HL-60 (cell line): ENCODE measurements at regions not wholly inside any gene's neighbourhood (a gene's known extent, or its start where the extent isn't known, plus 50 kb on each side); places are given as distances from the start of the nearest gene placed in this dataset.

Experiments
- DNase-seq, 2 experiments: peaks; one replicate each; pipeline ENCODE4 v3.0.0-alpha.2; 2010 to 2020; ENCODE audit warnings: low read depth in 1 of 2, low spot score in 1 of 2
- H3K27ac ChIP-seq: fragments of 250-450 bp; sonication (Bioruptor Pico); replicated peaks from 2 replicates; pipeline ENCODE4 v1.5.1; 2020; ENCODE audit warnings: mild to moderate bottlenecking, moderate library complexity
- H3K27me3 ChIP-seq: fragments of 250-450 bp; sonication (Bioruptor Pico); 2 replicates; pipeline ENCODE4 v1.5.1; 2021; ENCODE audit warnings: mild to moderate bottlenecking, moderate library complexity; ENCODE audit not compliant: insufficient read depth, poor library complexity, severe bottlenecking
- H3K4me3 ChIP-seq: replicated peaks from 2 replicates; pipeline ENCODE4 v1.5.1; 2011; ENCODE audit warnings: mild to moderate bottlenecking, control low read depth, low read length; ENCODE audit not compliant: insufficient read depth
- GABPA ChIP-seq: IDR thresholded peaks from 2 replicates; pipeline ENCODE4 v1.6.1; 2012; ENCODE audit warnings: low read depth
- POLR2AphosphoS5 ChIP-seq: IDR thresholded peaks from 2 replicates; pipeline ENCODE4 v1.6.1; 2012; ENCODE audit warnings: low read depth
- SPI1 ChIP-seq: IDR thresholded peaks from 2 replicates; pipeline ENCODE4 v1.6.1; 2012; ENCODE audit warnings: low read depth, mild to moderate bottlenecking, borderline replicate concordance
- TF ChIP-seq, protein P1 (sequence below): IDR thresholded peaks from 2 replicates; pipeline ENCODE4 v1.6.1; 2012; ENCODE audit warnings: low read depth; ENCODE audit not compliant: insufficient replicate concordance
- TF ChIP-seq, protein P2 (sequence below): IDR thresholded peaks from one replicate; pipeline ENCODE4 v1.5.1; 2011; ENCODE audit warnings: low read length, control low read depth, inconsistent platforms; ENCODE audit not compliant: insufficient read depth

GRCh38 chr20:51108638-51109363 lies 85.9 kb upstream of the KCNG1 start:
- H3K27me3 ChIP-seq: no peaks in the 10 kb centered on the region
- DNase-seq: no peak
- no peak overlapping the region for H3K27ac ChIP-seq
- TF ChIP-seq SPI1: no peak
- no peak overlapping the region for H3K4me3 ChIP-seq

GRCh38 chr20:51106011-51106410 lies 83.1 kb upstream of the KCNG1 start:
- Histone ChIP-seq H3K27ac (no peak overlapping the region), H3K4me3 (no peak overlapping the region), H3K27me3 (no peaks in the 10 kb centered on the region)
- DNase-seq: no peak
- TF ChIP-seq SPI1: no peak
- TF ChIP-seq GABPA: no peak
- TF ChIP-seq, protein P1, sequence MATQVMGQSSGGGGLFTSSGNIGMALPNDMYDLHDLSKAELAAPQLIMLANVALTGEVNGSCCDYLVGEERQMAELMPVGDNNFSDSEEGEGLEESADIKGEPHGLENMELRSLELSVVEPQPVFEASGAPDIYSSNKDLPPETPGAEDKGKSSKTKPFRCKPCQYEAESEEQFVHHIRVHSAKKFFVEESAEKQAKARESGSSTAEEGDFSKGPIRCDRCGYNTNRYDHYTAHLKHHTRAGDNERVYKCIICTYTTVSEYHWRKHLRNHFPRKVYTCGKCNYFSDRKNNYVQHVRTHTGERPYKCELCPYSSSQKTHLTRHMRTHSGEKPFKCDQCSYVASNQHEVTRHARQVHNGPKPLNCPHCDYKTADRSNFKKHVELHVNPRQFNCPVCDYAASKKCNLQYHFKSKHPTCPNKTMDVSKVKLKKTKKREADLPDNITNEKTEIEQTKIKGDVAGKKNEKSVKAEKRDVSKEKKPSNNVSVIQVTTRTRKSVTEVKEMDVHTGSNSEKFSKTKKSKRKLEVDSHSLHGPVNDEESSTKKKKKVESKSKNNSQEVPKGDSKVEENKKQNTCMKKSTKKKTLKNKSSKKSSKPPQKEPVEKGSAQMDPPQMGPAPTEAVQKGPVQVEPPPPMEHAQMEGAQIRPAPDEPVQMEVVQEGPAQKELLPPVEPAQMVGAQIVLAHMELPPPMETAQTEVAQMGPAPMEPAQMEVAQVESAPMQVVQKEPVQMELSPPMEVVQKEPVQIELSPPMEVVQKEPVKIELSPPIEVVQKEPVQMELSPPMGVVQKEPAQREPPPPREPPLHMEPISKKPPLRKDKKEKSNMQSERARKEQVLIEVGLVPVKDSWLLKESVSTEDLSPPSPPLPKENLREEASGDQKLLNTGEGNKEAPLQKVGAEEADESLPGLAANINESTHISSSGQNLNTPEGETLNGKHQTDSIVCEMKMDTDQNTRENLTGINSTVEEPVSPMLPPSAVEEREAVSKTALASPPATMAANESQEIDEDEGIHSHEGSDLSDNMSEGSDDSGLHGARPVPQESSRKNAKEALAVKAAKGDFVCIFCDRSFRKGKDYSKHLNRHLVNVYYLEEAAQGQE: no peak
- TF ChIP-seq POLR2AphosphoS5: no peak
- TF ChIP-seq, protein P2, sequence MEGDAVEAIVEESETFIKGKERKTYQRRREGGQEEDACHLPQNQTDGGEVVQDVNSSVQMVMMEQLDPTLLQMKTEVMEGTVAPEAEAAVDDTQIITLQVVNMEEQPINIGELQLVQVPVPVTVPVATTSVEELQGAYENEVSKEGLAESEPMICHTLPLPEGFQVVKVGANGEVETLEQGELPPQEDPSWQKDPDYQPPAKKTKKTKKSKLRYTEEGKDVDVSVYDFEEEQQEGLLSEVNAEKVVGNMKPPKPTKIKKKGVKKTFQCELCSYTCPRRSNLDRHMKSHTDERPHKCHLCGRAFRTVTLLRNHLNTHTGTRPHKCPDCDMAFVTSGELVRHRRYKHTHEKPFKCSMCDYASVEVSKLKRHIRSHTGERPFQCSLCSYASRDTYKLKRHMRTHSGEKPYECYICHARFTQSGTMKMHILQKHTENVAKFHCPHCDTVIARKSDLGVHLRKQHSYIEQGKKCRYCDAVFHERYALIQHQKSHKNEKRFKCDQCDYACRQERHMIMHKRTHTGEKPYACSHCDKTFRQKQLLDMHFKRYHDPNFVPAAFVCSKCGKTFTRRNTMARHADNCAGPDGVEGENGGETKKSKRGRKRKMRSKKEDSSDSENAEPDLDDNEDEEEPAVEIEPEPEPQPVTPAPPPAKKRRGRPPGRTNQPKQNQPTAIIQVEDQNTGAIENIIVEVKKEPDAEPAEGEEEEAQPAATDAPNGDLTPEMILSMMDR: no peak

DNA sequence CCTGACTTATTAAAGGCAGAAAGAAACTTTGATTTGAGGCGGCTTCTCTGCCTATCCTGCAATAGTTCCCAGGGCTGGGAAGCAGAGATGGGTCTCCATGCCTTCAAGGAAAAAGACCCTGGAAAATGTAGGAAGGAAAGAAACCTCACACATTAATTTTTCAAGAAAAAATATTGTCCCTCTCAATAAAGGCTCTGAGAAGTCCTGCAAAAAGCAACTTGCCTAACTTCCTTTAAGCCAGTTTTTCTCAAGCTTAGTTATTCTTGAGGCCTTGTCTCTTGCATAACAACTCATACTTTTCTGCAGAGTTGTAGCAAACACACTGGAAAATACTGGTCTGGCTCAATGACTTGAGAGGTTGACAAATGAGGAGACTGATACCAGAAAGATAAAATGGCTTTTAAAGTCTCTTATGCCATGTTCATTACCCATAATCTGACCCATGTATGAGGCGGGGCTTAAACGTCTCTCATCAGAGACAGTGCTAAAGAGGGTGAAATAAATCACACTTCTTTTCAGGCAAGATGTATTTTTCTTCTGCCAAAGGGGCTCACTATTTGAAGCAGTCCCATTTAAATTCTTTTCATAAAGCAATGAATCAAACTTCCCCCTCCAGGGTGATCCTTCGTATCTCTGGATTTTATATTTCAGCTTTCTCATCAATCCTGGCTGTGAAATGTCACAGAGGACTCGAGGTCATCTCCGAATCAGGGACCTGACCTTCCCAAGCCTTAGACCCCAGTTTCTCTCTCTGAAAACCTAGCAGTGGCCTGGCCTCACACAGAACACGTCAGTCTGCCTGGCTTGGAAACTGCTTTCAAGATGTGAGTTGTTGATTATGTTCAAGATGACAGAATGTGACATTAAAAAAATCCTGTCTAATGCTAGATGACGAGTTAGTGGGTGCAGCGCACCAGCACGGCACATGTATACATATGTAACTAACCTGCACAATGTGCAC lies 82.3 kb upstream of the KCNG1 start:
- Histone ChIP-seq H3K27ac (no peak overlapping the region), H3K4me3 (no peak overlapping the region), H3K27me3 (no peaks in the 10 kb centered on the region)
- TF ChIP-seq POLR2AphosphoS5: no peak
- TF ChIP-seq, protein P2: no peak
- TF ChIP-seq, protein P1: no peak
- TF ChIP-seq SPI1: no peak
- no peak for TF ChIP-seq GABPA
- no peak for DNase-seq

GRCh38 chr20:51100617-51101016 lies 77.7 kb upstream of the KCNG1 start:
- Histone ChIP-seq H3K27me3 (peaks cover 2% of the 10 kb centered on the region), H3K27ac (no peak overlapping the region), H3K4me3 (no peak overlapping the region)
- DNase-seq: no peak
- TF ChIP-seq, protein P1: no peak
- TF ChIP-seq, protein P2: no peak
- TF ChIP-seq POLR2AphosphoS5: no peak
- TF ChIP-seq GABPA: no peak
- no peak for TF ChIP-seq SPI1
